Lower leg skin (tissue), 3 donors: ENCODE measurements at regions not wholly inside any gene's neighbourhood (a gene's known extent, or its start where the extent isn't known, plus 50 kb on each side); places are given as distances from the start of the nearest gene placed in this dataset.

ENCODE experiments used
- POLR2A ChIP-seq, 2 donors: fragments of 450-650 bp; IDR thresholded peaks; one replicate each; pipeline ENCODE4 v1.6.1; 2016 to 2017; ENCODE audit warnings: antibody characterized with exemption in 2 of 2, mild to moderate bottlenecking in 1 of 2, moderate library complexity in 1 of 2
- TF ChIP-seq, protein P1 (sequence below), 3 donors: fragments of 450-650 bp; IDR thresholded peaks; one replicate each; pipeline ENCODE4 v1.5.1; 2016; ENCODE audit warnings: antibody characterized with exemption in 3 of 3, mild to moderate bottlenecking in 3 of 3, moderate library complexity in 2 of 3

DNA sequence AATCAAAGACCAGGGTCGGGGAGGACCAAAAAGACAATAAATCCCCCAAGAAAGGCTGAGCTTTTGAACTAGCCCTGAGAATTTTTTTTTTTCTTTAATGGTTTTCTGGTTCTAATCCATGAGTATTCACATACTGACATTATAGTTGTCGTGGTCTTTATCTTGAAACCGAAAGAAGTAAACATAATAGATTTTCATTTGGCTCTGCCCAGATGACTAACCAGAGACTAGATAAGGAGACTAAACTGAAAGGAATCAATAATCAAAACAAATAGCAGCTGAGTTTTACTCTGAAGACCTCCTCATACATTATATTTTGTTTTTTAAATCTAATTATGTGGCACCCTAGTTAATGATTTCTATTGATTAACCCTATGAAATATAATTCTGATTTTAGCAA lies 381.4 kb downstream of the CNTN3 start:
- no peak for TF ChIP-seq POLR2A (IDR thresholded peaks at IDR 0.05)
- TF ChIP-seq, protein P1, sequence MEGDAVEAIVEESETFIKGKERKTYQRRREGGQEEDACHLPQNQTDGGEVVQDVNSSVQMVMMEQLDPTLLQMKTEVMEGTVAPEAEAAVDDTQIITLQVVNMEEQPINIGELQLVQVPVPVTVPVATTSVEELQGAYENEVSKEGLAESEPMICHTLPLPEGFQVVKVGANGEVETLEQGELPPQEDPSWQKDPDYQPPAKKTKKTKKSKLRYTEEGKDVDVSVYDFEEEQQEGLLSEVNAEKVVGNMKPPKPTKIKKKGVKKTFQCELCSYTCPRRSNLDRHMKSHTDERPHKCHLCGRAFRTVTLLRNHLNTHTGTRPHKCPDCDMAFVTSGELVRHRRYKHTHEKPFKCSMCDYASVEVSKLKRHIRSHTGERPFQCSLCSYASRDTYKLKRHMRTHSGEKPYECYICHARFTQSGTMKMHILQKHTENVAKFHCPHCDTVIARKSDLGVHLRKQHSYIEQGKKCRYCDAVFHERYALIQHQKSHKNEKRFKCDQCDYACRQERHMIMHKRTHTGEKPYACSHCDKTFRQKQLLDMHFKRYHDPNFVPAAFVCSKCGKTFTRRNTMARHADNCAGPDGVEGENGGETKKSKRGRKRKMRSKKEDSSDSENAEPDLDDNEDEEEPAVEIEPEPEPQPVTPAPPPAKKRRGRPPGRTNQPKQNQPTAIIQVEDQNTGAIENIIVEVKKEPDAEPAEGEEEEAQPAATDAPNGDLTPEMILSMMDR (IDR thresholded peaks at IDR 0.05), result no peak
